ENCODE measurements at regions not wholly inside any gene's neighbourhood (a gene's known extent, or its start where the extent isn't known, plus 50 kb on each side); places are given as distances from the start of the nearest gene placed in this dataset.
"Not testable (repeated sequence)": the region's sequence is repeated elsewhere in the genome, so short reads cannot be mapped to it uniquely, and the experiment has no call there.

- DNase-seq (ENCODE audit: low read depth): no peak
These were observed 132.5 kb downstream of the NOC3L start for GRCh38 chr10:94230134-94230785.

GRCh38 chr10:94232711-94233383, 129.9 kb downstream of the NOC3L start:
- DNase-seq (ENCODE audit: low read depth): no peak

- DNase-seq (ENCODE audit: low read depth): no peak
These were observed 127.3 kb downstream of the NOC3L start for GRCh38 chr10:94235461-94235860.

GRCh38 chr10:94238006-94238617, 124.6 kb downstream of the NOC3L start:
- DNase-seq (ENCODE audit: low read depth): no peak

GRCh38 chr10:94239696-94240095, 123.0 kb downstream of the NOC3L start:
- DNase-seq (ENCODE audit: low read depth): no peak

GRCh38 chr10:94240491-94240890, 122.2 kb downstream of the NOC3L start:
- DNase-seq (ENCODE audit: low read depth): no peak

GRCh38 chr10:94240901-94241300, 121.8 kb downstream of the NOC3L start:
- no peak for DNase-seq (ENCODE audit: low read depth)

- DNase-seq (ENCODE audit: low read depth): no peak
These were observed 111.6 kb downstream of the NOC3L start for GRCh38 chr10:94251098-94251497.

- DNase-seq (ENCODE audit: low read depth): no peak
These were observed 111.2 kb downstream of the NOC3L start for GRCh38 chr10:94251568-94251967.

- DNase-seq (ENCODE audit: low read depth): not testable (repeated sequence)
These were observed 105.3 kb downstream of the NOC3L start for GRCh38 chr10:94257407-94257806.

- no peak for DNase-seq (ENCODE audit: low read depth)
These were observed 102.3 kb downstream of the NOC3L start for GRCh38 chr10:94260455-94260854.

GRCh38 chr10:94264085-94264484, 98.7 kb downstream of the NOC3L start:
- no peak for DNase-seq (ENCODE audit: low read depth)

- DNase-seq (ENCODE audit: low read depth): no peak
These were observed 96.6 kb downstream of the NOC3L start for GRCh38 chr10:94266091-94266490.

- DNase-seq (ENCODE audit: low read depth): no peak
These were observed 94.1 kb downstream of the NOC3L start for GRCh38 chr10:94268652-94269051.

- DNase-seq (ENCODE audit: low read depth): no peak
These were observed 88.5 kb downstream of the NOC3L start for GRCh38 chr10:94274142-94274787.

GRCh38 chr10:94276140-94276539, 86.6 kb downstream of the NOC3L start:
- no peak for DNase-seq (ENCODE audit: low read depth)

GRCh38 chr10:94277450-94277849, 85.3 kb downstream of the NOC3L start:
- DNase-seq (ENCODE audit: low read depth): no peak

GRCh38 chr10:94279835-94280709, 82.7 kb downstream of the NOC3L start:
- DNase-seq (ENCODE audit: low read depth): peak; percentile 34

GRCh38 chr10:94281654-94282053, 81.1 kb downstream of the NOC3L start:
- no peak for DNase-seq (ENCODE audit: low read depth)

- DNase-seq (ENCODE audit: low read depth): no peak
These were observed 80.4 kb downstream of the NOC3L start for GRCh38 chr10:94282369-94282768.

Measured in stimulated activated CD8-positive, alpha-beta memory T cell treated with anti-CD3 and anti-CD28 coated beads, Interleukin-4, amount 100 ng/mL, for 24 hours (primary cell).